Hematopoietic multipotent progenitor cell treated with erythropoietin and hydrocortisone succinate and interleukin-3 and kit ligand, for 8 days (in vitro differentiated cells): ENCODE measurements at regions not wholly inside any gene's neighbourhood (a gene's known extent, or its start where the extent isn't known, plus 50 kb on each side); places are given as distances from the start of the nearest gene placed in this dataset.
"Not testable (repeated sequence)": the region's sequence is repeated elsewhere in the genome, so short reads cannot be mapped to it uniquely, and the experiment has no call there.

ENCODE experiments used
- DNase-seq: peaks from one replicate; pipeline ENCODE4 v3.0.0-alpha.2; 2015

- not testable (repeated sequence) for DNase-seq
Observed at GRCh38 chr1:143838598-143838929, 133.2 kb downstream of the FAM72C start.

GRCh38 chr1:143837924-143838597 is 133.7 kb downstream of the FAM72C start:
- DNase-seq = not testable (repeated sequence)

GRCh38 chr1:143833376-143833775 is 138.4 kb downstream of the FAM72C start:
- DNase-seq = not testable (repeated sequence)

GRCh38 chr1:143832379-143832716 is 139.4 kb downstream of the FAM72C start:
- not testable (repeated sequence) for DNase-seq

DNA sequence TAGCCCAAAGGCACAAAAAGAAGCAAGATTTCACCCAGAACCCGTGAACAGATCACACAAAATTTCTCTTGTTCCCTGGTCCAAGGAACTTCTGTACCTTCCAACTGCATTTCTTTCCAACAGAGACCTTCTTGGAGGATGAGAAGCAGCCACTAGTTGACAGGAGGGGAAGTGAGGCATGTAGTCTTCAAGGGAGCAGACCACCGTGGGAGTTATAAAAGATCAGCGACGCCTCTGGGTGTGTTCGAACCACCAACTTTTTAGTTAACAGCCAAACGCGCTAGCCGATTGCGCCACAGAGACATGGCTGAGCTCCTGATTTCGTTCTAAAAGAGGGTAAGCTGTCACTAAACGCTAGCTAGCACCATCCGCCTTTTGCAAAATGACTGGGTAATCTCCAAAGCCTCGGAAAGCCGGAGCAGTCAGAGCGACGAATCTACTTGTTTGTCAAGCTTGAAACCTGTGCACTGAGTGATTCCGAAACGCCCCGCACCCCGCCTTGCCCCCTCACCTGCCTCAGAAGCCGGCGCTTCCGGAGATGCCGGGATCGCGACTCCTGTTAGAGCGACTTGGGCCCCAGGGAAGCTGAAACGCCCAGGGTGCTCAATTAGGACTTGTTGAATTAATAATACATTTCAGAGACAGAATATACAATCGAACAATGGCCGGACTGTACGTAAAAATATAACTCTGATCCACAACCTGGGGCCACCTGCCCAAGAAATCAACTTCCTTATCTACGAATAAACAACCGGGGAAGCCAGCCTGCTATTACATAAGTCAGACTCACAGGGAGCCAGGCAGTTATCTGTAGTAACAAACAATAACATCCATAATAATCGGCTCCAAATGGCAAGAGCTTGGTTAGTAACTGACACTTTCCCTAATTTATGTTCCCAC is 140.1 kb downstream of the FAM72C start:
- not testable (repeated sequence) for DNase-seq

DNA sequence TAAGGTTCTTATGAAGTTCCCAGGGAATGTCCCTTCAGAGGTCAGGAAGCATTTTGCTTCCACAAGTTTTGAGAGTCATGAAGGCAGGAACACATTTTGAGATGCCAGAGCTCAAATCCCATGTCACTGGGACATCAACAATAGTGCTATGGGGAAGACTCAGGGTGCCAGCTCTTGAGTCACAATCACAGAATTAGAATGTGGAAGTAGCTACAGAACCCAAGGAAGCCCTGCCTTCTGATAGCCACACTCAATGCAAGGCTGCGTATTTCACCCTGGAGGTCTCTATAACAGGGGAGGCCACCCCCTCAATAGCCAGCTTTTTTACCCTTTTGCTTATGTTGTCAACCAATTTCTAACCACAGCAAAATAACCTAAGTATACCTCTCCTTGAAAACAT is 145.6 kb downstream of the FAM72C start:
- not testable (repeated sequence) for DNase-seq

- DNase-seq = not testable (repeated sequence)
Observed at GRCh38 chr1:143824266-143824665, 147.5 kb downstream of the FAM72C start.

- not testable (repeated sequence) for DNase-seq
Observed at GRCh38 chr1:143820058-143820457, 151.7 kb downstream of the FAM72C start.

DNA sequence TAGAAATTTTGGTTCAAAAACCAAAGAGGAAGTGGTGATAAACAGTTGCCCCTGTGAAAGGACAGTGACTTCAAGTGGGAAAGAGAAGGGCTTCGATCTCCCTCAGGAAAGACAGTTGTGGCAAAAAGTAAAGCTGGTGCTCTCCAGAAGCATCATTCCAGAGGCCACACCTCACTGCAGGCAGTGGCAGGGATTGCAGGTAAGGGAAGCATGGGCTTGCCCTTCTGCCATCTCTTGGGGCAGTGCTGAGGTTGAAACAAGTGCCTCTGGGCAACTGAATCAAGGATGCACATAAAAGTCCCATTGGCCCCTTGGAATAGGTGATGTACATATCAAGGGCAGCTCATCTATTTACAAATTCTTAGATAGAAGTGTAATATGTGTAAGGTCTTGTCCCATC is 155.4 kb downstream of the FAM72C start:
- not testable (repeated sequence) for DNase-seq

- not testable (repeated sequence) for DNase-seq
Observed at GRCh38 chr1:143805374-143805773, 166.4 kb downstream of the FAM72C start.

GRCh38 chr1:143804707-143805356 is 167.0 kb downstream of the FAM72C start:
- DNase-seq = not testable (repeated sequence)

- peak; percentile 17 for DNase-seq
Observed at GRCh38 chr1:143803927-143804411, 167.8 kb downstream of the FAM72C start.

GRCh38 chr1:143803095-143803494 is 168.7 kb downstream of the FAM72C start:
- DNase-seq = not testable (repeated sequence)

GRCh38 chr1:143799568-143800187 is 172.1 kb downstream of the FAM72C start:
- DNase-seq = not testable (repeated sequence)

- not testable (repeated sequence) for DNase-seq
Observed at GRCh38 chr1:143796369-143796768, 175.4 kb downstream of the FAM72C start.

GRCh38 chr1:143792047-143792937 is 179.5 kb downstream of the FAM72C start:
- not testable (repeated sequence) for DNase-seq

DNA sequence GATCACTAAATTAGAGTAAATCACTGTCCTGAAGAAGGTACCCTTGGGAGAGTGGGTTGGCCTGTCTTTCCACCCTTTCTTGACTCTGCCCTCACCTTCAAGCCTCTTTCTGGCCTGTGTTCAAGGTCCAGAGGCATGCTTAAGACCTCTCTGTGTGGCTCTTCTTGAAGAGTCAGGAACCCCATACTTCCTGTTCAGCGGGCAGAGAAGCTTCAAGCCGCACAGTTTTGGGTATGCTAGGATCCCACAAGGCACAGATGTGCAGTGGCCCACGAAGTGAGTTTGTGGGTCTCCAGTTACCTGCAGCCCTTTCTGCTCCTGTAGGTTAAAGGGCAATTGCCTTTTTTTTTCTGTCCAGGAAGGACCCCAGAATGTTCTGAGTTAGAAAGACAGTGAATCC is 185.4 kb downstream of the FAM72C start:
- DNase-seq = not testable (repeated sequence)

GRCh38 chr1:143785883-143786282 is 185.9 kb downstream of the FAM72C start:
- DNase-seq = not testable (repeated sequence)

GRCh38 chr1:143784239-143784882 is 187.4 kb downstream of the FAM72C start:
- not testable (repeated sequence) for DNase-seq

DNA sequence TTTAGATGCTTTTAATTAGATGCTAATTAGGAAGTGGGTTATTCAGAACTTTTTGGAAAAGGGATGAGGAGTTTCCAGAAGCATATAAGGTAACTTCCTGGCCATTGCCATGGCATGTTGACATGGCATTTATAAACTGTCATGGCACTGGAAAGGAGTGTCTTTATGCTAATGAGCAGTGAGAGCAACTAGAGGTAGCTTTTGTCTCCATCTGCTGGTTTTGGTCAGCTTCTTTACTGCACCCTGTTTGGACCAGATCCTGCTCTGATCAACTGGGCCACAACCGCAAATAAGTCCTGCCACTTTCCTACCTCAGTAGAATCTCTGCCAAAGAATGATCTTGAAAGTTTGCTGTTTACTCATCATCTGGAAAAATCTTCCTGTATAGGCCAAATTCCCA is 193.6 kb downstream of the FAM72C start:
- DNase-seq = not testable (repeated sequence)

DNA sequence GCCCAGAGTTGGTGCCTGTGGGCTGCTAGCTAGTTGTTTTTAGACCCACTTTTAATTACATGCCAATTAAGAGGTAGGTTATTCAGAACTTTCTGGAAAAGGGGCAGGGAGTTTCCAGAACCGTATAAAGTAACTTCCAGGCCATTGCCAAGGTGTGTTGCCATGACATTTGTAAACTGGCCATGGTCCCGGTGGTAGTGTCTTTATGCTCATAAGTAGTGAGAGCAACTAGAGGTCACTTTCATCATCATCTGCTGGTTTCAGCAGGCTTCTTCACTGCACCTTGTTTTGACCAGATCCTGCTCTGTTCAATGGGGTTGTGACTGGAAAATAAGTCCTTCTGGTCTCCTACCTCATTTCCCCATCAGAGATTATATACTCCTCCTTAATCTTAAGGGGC is 207.0 kb downstream of the FAM72C start:
- not testable (repeated sequence) for DNase-seq
